CD1c-positive myeloid dendritic cell (primary cell): ENCODE measurements at regions not wholly inside any gene's neighbourhood (a gene's known extent, or its start where the extent isn't known, plus 50 kb on each side); places are given as distances from the start of the nearest gene placed in this dataset.

ENCODE experiments used
- DNase-seq: peaks from one replicate; pipeline ENCODE4 v3.0.0-alpha.2; 2016; ENCODE audit errors: extremely low spot score

DNA sequence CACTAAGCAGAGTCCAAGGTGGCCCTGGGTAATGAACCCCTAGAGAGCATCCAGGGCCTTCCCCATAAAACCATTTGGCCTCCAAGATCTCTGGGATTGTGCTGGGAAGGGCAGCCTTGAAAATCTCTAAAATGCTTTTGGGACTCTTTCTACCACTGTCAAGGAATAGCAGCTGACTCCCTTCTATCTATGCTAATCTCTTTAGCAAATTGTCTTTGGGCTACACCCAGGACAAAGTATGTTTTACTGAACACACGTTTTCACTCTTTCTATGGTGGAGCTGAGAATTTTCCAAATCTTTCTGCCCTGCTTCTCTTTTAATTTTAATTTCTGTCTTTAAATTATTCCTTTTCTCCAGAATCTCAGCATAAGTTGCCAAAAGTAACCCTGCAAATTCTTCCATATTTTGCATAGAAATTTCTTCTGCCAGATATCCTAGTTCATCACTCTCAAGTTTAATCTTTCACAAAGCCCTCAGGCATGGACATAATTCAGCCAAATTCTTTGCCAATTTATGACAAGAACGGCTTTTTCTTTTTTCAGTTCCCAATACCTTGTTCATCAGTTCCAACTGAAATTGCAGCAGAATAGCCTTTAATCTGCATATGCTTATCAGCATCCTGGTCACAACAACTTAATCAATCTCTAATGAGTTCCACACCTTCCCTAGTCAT is 687.0 kb upstream of the ADGRL4 start:
- no peak for DNase-seq

DNA sequence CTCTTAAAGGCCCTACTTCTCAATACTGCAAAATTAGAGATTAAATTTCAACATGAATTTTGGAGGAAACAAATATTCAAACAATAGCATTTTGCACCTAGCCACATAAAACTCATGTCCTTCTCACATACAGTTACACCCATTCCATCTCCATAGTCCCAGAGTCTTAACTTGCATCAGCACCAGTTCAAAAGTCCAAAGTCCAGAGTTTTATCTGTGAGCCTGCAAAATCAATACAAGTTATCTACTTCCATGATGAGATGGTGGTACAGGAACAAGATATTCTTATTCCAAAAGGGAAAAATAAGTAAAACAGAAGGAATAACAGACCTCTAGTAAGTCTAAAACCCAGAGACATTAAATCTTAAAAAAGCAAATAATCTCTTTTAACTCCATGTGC is 686.0 kb upstream of the ADGRL4 start:
- DNase-seq, result no peak

DNA sequence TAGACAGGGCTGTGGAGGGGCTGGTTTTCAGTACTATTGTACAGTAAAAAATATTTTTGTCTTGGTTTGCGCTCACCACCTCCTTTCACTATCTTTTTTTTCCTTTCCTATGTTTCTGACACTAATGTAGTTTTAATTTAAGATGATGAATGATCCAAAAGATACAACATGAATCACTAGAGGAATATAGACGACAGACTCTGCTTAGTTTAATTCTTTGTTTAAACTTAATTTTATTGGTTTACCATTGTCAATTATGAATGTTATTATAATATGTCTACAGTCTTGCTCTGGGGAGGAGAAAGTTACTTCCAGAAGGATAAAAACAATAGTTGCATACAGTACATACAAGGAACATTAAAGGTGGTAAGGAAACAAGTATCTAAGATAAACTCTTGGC is 682.4 kb upstream of the ADGRL4 start:
- DNase-seq, result no peak

DNA sequence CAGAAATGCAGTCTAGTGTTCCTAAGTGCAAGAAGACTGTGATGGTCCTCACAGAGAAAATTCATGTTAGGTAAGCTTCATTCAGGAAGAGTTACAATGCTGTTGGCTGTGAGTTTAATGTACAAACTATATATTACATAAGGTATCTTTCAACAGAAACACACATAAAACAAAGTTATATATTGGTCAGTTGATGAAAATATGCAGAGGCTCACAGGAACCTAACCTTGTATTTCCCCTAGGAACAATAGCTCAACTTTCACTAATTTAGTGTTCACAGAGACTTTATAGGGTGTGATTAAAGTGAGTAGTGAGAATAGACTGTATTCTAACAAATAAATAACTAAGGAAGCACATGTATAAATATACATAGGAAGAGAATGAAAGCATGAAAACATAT is 676.9 kb upstream of the ADGRL4 start:
- DNase-seq, result no peak

DNA sequence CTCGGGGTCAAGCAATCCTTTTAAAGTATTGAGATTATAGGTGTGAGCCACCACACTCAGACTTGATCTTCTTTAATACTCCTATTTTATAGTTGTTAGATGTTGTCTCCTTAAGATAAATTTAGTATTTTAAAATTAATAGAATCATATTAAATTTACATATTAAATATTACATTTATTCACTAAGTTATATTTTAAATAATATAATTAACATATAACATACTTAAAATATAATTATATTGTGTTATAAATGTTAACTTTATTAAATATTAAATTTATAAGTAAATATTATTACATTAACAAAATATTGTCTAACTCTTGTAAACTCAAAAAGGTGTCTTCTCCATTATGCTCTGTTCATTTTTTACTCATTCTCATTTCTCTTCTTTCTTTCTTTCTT is 675.9 kb upstream of the ADGRL4 start:
- no peak for DNase-seq

DNA sequence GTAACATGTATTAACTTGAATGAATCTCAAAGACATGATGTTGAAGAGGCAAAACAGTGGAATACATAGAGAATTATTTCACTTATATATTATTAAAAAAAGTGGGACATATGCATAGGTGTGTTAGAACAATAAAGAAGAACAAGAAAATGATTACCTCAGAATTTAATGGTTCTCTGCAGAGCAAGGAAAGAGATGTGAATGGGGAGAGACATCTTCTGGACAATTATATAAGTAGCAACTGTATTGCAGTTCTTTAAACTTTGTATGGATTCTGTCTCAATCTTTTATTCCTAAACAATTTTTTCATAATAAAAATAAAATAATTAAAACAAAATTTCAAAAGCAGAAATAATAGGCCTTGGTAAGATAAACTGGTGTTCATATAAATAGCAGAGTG is 674.9 kb upstream of the ADGRL4 start:
- no peak for DNase-seq

DNA sequence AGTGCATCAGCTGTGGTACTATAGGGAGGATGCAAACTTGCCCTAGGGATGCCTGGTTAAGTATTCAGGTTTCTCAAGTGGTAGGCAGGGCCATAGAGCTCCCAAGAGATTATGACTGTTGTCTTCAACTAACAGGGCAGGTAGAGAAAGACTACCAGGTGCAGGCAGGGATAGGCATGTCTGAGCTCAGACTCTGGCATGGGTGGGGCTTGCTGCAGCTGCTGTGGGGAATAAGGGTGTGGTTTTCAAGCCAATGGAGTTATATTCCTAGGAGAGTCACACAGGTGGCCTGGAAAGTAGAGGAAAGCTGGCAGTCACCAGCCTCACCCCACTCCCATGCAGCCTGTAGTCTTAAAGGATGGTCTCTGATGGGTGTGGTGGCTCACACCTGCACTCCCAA is 673.4 kb upstream of the ADGRL4 start:
- no peak for DNase-seq

DNA sequence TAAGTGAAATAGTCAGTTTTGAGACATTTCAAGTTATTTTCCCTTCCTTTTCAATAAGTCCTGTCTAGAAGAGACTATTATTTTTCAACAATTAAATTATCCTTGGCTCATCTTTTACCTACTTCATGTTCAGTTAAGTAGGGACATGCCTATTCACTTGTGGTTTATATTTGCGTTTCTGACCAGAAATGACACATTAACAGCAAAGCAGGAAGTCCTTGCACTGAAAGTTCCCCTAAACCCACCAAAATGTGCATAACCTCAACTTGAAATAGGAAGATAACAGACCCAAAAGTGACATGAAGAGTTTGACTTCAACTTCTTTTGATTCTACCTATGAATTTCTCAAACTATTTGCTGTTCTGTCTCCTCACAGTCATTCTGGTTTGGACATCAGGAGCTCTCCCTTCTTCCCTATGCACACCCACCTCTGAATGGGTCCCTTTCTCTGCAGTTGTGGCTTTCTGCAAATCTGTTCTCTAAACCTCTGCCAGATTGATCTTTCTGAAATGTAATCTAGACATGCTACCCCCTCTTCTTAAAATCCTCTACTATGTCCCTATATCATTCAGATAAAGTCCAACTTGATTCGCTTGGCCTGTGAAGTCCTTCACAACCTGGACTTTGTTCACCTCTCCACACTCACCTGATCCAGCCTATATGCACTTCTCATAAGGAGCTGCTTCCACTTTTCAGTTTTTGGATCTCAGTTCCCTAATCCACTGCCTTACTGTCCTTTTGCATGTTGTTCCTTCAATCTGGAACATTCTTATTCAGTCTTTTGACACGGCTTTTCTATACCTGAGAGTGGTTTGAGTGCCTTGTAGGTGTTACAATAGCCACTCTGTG is 661.5 kb upstream of the ADGRL4 start:
- no peak for DNase-seq

DNA sequence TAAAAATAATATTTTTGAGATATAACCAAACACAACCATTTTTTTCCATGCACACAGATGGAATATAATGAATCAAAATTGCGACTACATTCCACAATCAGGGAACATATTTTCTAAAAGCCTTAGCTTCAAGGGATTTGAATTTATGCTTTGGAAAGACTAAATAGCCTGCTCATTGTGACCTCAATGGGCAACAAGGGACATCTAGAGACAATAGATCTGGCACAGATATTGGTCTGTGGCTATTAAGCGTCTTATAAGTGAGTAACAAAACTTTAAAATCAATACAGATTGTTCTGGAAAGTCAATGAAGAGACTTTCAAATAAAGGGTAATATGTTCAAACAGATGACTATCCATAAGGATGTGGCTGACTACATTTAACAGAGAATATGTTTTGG is 660.6 kb upstream of the ADGRL4 start:
- DNase-seq, result no peak

DNA sequence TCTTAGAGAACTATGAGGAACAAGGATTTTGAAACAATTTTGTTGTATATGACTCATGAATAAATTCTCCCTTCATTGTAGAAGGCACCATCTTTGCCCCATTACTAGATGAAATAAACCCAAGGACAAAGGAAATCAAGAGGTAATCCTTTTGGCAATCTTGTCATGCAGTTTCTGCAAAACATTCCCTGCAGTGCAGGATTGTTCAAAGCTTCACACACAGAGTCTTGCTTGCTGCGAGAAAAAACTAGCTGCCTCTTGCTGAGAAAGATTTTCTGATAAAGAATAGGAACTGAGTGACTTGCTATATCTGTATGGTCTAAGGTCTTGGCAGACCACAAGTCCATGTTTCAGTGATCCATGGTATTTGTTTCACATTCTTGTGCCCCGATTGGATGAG is 657.4 kb upstream of the ADGRL4 start:
- DNase-seq, result no peak

DNA sequence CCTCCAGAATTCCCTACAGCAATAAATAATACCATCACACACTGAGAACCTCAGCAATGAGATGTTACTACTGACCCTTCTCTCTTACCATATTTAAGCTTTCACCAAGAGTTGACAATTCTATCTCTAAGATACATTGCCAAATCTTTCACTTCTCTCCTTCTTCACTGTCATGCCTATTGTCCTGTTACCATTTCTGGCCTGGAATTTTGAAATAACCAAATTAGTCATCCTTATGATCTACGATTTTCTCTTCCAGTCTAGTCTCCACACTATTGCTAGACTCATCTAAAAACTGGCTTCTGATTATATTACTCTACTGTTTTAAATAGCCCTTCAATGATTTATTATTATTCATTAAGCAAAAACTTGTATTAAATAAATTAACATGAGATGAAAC is 656.1 kb upstream of the ADGRL4 start:
- DNase-seq, result no peak

DNA sequence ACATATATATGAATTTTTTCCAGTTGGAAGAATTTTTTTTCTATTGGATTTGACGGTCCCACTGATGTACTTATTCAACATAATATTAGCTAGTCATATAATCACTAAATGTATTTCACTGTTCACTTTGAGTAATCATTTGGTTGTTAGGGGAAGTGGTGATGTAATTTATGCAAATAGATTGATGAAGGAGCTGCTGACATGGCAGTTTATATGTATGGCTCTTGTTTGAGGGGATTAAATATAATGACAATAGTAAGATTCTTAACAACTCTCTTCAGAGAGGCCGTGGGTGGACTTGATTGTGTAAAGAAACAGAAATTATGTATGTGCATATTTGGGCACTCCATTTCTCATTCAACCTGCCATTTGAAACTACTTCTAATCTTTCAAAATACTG is 653.6 kb upstream of the ADGRL4 start:
- no peak for DNase-seq

DNA sequence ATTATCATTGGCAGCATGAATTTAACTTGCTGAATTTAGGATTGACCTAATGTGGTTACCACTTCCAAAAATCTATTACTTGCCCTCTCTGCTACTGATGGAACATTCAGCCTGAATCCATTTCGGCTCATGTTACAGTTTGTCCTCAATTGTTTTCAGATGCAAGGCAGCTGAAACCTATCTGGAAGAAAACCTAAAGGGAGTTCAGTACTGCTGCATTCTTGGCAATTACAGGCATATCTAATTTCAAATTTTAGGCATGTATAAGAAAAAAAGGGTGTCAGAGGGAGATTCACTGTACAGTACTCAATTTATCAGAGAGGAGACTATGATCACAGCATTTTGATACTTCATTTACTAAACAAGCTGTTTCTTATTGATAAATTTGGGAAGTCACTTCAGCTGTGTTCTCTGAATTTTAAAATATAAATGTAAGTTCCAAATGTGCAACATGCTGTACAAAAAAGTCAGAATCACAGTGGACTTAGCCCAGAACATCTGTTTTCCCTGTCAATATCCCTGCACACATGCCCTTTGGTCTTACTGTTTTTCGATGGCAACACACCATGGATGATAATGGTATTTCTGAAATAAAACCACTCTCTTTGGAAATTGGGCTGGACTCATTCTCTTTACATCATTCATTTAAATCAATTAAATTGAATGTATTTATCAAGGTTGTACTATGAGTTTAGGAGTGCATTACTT is 651.6 kb upstream of the ADGRL4 start:
- DNase-seq, result no peak

DNA sequence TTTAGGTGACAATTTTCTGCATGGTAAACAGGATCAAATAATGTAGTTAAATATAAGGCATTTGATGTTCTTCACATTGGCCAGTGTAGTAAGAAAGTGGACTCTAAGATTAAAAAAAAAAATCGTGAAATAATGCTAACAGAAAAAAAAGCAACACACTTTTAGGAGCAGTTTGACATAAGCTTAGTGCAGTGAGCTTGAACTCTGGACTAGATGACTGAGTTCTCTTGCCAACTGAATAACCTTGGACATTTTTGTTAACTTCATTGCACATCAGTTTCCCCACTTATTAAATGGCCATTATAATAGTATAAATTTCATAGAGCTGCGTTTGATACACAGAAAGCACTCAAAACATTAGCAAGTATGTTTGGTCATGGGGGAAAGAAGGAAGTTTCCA is 649.3 kb upstream of the ADGRL4 start:
- no peak for DNase-seq

DNA sequence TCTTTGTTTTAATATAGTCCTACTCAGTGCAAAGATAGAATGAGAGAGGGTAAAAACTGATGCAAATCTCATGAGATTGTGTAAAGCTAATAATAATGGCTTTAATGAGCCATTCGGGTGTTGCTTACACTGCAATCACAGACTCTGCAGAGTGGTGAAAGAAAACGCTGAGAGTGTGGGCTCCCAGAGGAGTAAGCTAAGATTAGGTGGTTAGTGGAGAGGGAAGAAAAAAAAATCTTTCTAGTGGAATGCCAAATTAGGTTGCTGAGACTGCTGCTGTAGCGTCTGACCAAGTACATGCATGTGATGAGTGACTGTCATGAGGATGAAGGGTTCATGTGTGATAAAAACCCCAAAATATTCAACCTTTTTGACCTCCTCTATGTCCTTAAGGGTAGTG is 645.9 kb upstream of the ADGRL4 start:
- DNase-seq, result no peak

DNA sequence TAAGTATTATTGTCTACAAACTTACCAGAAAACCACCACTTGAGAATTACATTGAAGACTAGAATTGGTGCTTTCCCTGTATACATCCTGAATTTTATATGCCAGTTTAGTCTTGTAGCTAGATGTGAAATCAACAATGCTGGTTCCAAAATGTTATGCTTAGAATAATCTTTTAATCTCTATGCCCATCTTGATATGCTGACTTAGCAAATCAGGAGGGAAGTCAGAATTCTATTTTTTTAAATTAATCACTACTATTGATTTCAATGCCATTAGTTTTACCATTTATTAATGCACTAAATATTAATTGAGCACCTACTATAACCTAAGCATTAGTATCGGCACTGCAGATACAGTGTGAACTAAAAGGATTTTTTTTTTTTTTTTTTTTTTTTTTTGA is 641.6 kb upstream of the ADGRL4 start:
- no peak for DNase-seq

DNA sequence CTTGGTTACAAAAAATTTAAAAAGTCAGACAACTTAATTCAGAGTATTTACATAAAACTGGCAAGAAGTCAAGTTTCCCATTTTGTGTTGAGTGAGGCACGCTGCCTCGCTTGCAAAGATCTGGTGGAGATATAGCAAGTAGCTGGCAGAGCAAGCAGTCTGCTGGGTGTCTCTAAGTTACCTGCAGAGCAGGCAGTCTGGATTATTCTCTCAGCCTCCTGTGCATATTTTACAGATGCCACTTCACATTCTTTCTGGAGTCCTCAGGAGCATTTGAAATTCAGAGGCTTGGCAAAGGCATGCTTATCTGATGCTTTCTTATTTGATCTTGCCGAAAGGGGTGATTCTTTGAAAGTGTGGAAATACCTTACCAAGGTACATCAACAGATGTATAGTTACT is 640.4 kb upstream of the ADGRL4 start:
- DNase-seq, result no peak

DNA sequence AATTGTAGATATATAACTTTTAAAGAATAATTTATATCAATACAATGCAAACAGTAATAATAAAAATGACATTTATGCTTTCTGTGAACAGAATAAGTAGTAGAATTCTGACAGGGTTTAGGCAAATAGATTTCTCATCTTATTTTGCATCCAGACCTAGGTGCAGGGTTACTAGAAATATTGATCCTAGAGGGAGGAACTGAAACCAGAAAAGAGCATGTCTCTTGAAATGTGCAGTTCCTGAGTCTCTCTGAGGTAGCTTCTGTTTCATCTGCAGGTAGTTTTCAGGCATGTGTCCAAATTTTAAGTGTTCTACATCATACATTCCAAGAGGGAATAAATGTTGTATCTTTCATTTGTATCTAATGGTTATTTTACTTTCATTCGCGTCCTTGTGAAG is 631.9 kb upstream of the ADGRL4 start:
- no peak for DNase-seq

DNA sequence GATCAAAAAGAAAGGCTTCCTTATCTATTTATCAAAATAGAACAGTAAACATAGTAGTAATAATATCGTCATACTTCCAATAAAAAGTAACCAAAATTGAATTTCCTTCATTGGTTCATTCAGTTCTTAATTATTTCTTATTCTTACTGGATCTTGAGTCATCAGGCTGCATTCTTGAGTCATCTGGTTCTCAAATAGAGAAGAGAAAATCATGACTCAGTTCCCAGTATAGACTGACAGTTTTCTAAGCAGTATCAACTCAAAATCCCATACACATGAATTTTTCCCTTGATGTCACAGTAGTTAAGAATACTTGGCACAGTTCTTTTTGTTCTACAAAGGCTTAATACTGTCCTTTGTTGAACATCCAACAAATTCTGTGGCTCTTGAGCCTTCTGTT is 626.9 kb upstream of the ADGRL4 start:
- DNase-seq, result no peak

DNA sequence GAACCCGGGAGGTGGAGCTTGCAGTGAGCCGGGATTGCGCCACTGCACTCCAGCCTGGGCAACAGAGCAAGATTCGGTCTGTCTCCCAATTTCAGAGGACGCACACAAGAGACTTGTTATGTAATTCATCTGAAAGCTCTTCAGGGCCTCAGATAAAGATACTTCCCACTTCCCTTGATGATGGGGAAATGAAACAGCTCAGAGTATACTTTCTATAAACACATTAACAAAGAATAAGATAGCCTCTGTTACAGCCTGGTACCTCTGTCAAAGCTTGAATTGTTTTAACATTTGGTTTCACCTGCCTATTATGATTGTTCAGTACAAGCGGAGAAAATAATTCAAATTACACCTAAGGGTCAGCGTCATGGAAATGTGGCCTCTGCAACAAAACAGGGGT is 622.9 kb upstream of the ADGRL4 start:
- no peak for DNase-seq

DNA sequence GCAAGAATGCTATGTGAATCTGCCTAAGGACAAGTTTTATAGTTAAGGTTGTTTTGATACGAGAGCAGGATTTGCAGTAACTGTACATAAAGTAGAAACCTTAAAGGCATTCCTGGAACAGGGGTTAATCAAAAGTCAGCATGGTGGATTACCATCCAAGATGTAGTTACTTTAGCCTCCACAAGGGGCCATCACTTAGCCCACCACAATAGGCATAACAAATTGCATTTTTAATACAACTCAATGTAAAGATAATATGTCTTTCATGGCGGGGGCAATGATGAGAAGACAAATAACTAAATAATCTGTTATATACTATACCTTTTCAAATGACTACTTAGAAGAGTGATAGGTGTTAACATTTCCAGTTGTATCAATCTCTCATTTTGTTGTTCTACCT is 611.2 kb upstream of the ADGRL4 start:
- DNase-seq, result no peak

DNA sequence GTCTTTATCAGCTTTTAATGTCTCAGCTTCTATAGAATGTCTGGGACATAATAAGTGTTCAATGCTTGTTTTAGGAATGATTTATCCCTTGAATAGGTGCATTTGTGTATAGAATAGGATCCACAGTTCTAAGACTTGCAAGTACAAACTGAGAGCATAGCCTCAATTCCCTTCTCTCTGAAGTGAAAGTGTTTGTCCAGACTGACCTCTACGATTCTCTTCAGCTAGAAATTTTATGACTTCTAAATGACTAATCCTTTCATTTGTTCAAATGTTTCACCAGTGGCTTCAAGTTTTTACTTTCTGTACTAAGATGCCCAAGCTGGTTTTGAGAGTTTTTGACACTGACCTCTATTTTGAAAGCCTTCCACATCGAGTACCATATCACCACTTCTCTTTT is 608.2 kb upstream of the ADGRL4 start:
- no peak for DNase-seq

DNA sequence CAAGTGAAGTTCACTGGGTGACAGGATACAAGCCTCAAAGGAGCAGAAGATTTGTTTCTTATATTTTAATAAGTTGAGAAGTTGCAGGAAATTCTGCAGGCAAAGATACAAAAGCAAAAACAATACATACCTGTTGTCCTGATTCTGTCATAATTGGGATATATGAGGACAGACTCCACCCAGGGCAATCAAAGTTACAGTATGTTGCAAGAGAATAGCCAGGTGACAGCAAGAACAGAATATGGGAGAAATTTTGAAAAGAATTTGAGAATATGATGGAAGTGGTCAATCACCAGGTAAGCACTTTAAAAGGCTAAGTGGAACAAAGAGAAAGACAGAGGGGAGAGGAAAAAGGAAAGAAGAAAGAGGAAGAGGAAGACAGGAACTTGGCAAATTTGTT is 607.6 kb upstream of the ADGRL4 start:
- DNase-seq, result no peak
